ENCODE measurements at regions not wholly inside any gene's neighbourhood (a gene's known extent, or its start where the extent isn't known, plus 50 kb on each side); places are given as distances from the start of the nearest gene placed in this dataset.
"Not testable (repeated sequence)": the region's sequence is repeated elsewhere in the genome, so short reads cannot be mapped to it uniquely, and the experiment has no call there.

GRCh38 chr9:91011891-91012290 lies 210.3 kb downstream of the SYK start:
- Histone ChIP-seq H3K9me3 (ENCODE audit: control insufficient read depth, insufficient read depth, low read length) (peaks cover 1% of the 10 kb centered on the region), H3K4me3 (ENCODE audit: low read depth, low read length) (no peak overlapping the region), H3K36me3 (ENCODE audit: control insufficient read depth, insufficient read depth, low read length) (no peaks in the 10 kb centered on the region), H3K27me3 (ENCODE audit: control insufficient read depth, insufficient read depth, low read length) (no peaks in the 10 kb centered on the region), H3K27ac (ENCODE audit: low read depth, low read length) (no peak overlapping the region), H3K4me1 (ENCODE audit: control insufficient read depth, insufficient read depth, low read length) (no peaks in the 10 kb centered on the region)
- no CpG with 5 or more reads among the region's 3 CpGs for WGBS (ENCODE audit: insufficient coverage)
- DNase-seq (ENCODE audit: low read depth in 4 of 6, low spot score in 6 of 6): no peak

- H3K36me3 ChIP-seq (ENCODE audit: control insufficient read depth, insufficient read depth, low read length): no peaks in the 10 kb centered on the region
- H3K4me1 ChIP-seq (ENCODE audit: control insufficient read depth, insufficient read depth, low read length): no peaks in the 10 kb centered on the region
- H3K4me3 ChIP-seq (ENCODE audit: low read depth, low read length): no peak overlapping the region
- H3K9me3 ChIP-seq (ENCODE audit: control insufficient read depth, insufficient read depth, low read length): peaks cover 1% of the 10 kb centered on the region
- no peak overlapping the region for H3K27ac ChIP-seq (ENCODE audit: low read depth, low read length)
- WGBS (ENCODE audit: insufficient coverage): 77% methylated on average over 4 of the region's 6 CpGs
- no peaks in the 10 kb centered on the region for H3K27me3 ChIP-seq (ENCODE audit: control insufficient read depth, insufficient read depth, low read length)
- DNase-seq (ENCODE audit: low read depth in 4 of 6, low spot score in 6 of 6): no peak
Measured at GRCh38 chr9:91012933-91013841, 211.6 kb downstream of the SYK start.

- DNase-seq (ENCODE audit: low read depth in 4 of 6, low spot score in 6 of 6): no peak
- 84% methylated on average over 5 of the region's 6 CpGs for WGBS (ENCODE audit: insufficient coverage)
- Histone ChIP-seq H3K4me1 (ENCODE audit: control insufficient read depth, insufficient read depth, low read length) (no peaks in the 10 kb centered on the region), H3K27me3 (ENCODE audit: control insufficient read depth, insufficient read depth, low read length) (no peaks in the 10 kb centered on the region), H3K9me3 (ENCODE audit: control insufficient read depth, insufficient read depth, low read length) (peaks cover under 1% of the 10 kb centered on the region), H3K27ac (ENCODE audit: low read depth, low read length) (no peak overlapping the region), H3K36me3 (ENCODE audit: control insufficient read depth, insufficient read depth, low read length) (no peaks in the 10 kb centered on the region), H3K4me3 (ENCODE audit: low read depth, low read length) (no peak overlapping the region)
Measured at GRCh38 chr9:91017245-91017644, 215.6 kb downstream of the SYK start.

- H3K4me1 ChIP-seq (ENCODE audit: control insufficient read depth, insufficient read depth, low read length); H3K4me3 ChIP-seq (ENCODE audit: low read depth, low read length); DNase-seq (ENCODE audit: low read depth in 4 of 6, low spot score in 6 of 6); H3K27ac ChIP-seq (ENCODE audit: low read depth, low read length); H3K9me3 ChIP-seq (ENCODE audit: control insufficient read depth, insufficient read depth, low read length); H3K36me3 ChIP-seq (ENCODE audit: control insufficient read depth, insufficient read depth, low read length); H3K27me3 ChIP-seq (ENCODE audit: control insufficient read depth, insufficient read depth, low read length): not testable (repeated sequence)
- WGBS (ENCODE audit: insufficient coverage): no CpG with 5 or more reads among the region's 1 CpG
Measured at GRCh38 chr9:91019871-91020270, 218.3 kb downstream of the SYK start.

GRCh38 chr9:91021656-91022055 lies 220.0 kb downstream of the SYK start:
- not testable (repeated sequence) for H3K36me3 ChIP-seq (ENCODE audit: control insufficient read depth, insufficient read depth, low read length); H3K9me3 ChIP-seq (ENCODE audit: control insufficient read depth, insufficient read depth, low read length); H3K4me1 ChIP-seq (ENCODE audit: control insufficient read depth, insufficient read depth, low read length); H3K4me3 ChIP-seq (ENCODE audit: low read depth, low read length); DNase-seq (ENCODE audit: low read depth in 4 of 6, low spot score in 6 of 6); H3K27ac ChIP-seq (ENCODE audit: low read depth, low read length); H3K27me3 ChIP-seq (ENCODE audit: control insufficient read depth, insufficient read depth, low read length)

GRCh38 chr9:91023741-91024140 lies 222.1 kb downstream of the SYK start:
- H3K36me3 ChIP-seq (ENCODE audit: control insufficient read depth, insufficient read depth, low read length): no peaks in the 10 kb centered on the region
- H3K4me1 ChIP-seq (ENCODE audit: control insufficient read depth, insufficient read depth, low read length): no peaks in the 10 kb centered on the region
- no peaks in the 10 kb centered on the region for H3K9me3 ChIP-seq (ENCODE audit: control insufficient read depth, insufficient read depth, low read length)
- 85% methylated on average over 5 of the region's 5 CpGs for WGBS (ENCODE audit: insufficient coverage)
- DNase-seq (ENCODE audit: low read depth in 4 of 6, low spot score in 6 of 6): no peak
- H3K27ac ChIP-seq (ENCODE audit: low read depth, low read length): no peak overlapping the region
- H3K4me3 ChIP-seq (ENCODE audit: low read depth, low read length): no peak overlapping the region
- no peaks in the 10 kb centered on the region for H3K27me3 ChIP-seq (ENCODE audit: control insufficient read depth, insufficient read depth, low read length)

GRCh38 chr9:91024841-91025240 lies 223.2 kb downstream of the SYK start:
- H3K4me1 ChIP-seq (ENCODE audit: control insufficient read depth, insufficient read depth, low read length): no peaks in the 10 kb centered on the region
- WGBS (ENCODE audit: insufficient coverage): 83% methylated on average over 2 of the region's 4 CpGs
- no peak for DNase-seq (ENCODE audit: low read depth in 4 of 6, low spot score in 6 of 6)
- H3K4me3 ChIP-seq (ENCODE audit: low read depth, low read length): no peak overlapping the region
- no peaks in the 10 kb centered on the region for H3K9me3 ChIP-seq (ENCODE audit: control insufficient read depth, insufficient read depth, low read length)
- H3K36me3 ChIP-seq (ENCODE audit: control insufficient read depth, insufficient read depth, low read length): no peaks in the 10 kb centered on the region
- H3K27ac ChIP-seq (ENCODE audit: low read depth, low read length): no peak overlapping the region
- no peaks in the 10 kb centered on the region for H3K27me3 ChIP-seq (ENCODE audit: control insufficient read depth, insufficient read depth, low read length)

GRCh38 chr9:91025856-91026255 lies 224.2 kb downstream of the SYK start:
- Histone ChIP-seq H3K27me3 (ENCODE audit: control insufficient read depth, insufficient read depth, low read length) (no peaks in the 10 kb centered on the region), H3K36me3 (ENCODE audit: control insufficient read depth, insufficient read depth, low read length) (no peaks in the 10 kb centered on the region), H3K4me3 (ENCODE audit: low read depth, low read length) (no peak overlapping the region), H3K4me1 (ENCODE audit: control insufficient read depth, insufficient read depth, low read length) (no peaks in the 10 kb centered on the region), H3K27ac (ENCODE audit: low read depth, low read length) (no peak overlapping the region), H3K9me3 (ENCODE audit: control insufficient read depth, insufficient read depth, low read length) (no peaks in the 10 kb centered on the region)
- 89% methylated on average over 3 of the region's 4 CpGs for WGBS (ENCODE audit: insufficient coverage)
- DNase-seq (ENCODE audit: low read depth in 4 of 6, low spot score in 6 of 6): no peak

- no peaks in the 10 kb centered on the region for H3K9me3 ChIP-seq (ENCODE audit: control insufficient read depth, insufficient read depth, low read length)
- WGBS (ENCODE audit: insufficient coverage): 88% methylated on average over 8 of the region's 8 CpGs
- no peaks in the 10 kb centered on the region for H3K27me3 ChIP-seq (ENCODE audit: control insufficient read depth, insufficient read depth, low read length)
- H3K4me3 ChIP-seq (ENCODE audit: low read depth, low read length): no peak overlapping the region
- no peak for DNase-seq (ENCODE audit: low read depth in 4 of 6, low spot score in 6 of 6)
- no peaks in the 10 kb centered on the region for H3K36me3 ChIP-seq (ENCODE audit: control insufficient read depth, insufficient read depth, low read length)
- no peaks in the 10 kb centered on the region for H3K4me1 ChIP-seq (ENCODE audit: control insufficient read depth, insufficient read depth, low read length)
- H3K27ac ChIP-seq (ENCODE audit: low read depth, low read length): no peak overlapping the region
Measured at GRCh38 chr9:91026266-91026665, 224.6 kb downstream of the SYK start.

- H3K27me3 ChIP-seq (ENCODE audit: control insufficient read depth, insufficient read depth, low read length): no peaks in the 10 kb centered on the region
- H3K4me1 ChIP-seq (ENCODE audit: control insufficient read depth, insufficient read depth, low read length): no peaks in the 10 kb centered on the region
- H3K4me3 ChIP-seq (ENCODE audit: low read depth, low read length): no peak overlapping the region
- no peak for DNase-seq (ENCODE audit: low read depth in 4 of 6, low spot score in 6 of 6)
- no peak overlapping the region for H3K27ac ChIP-seq (ENCODE audit: low read depth, low read length)
- H3K36me3 ChIP-seq (ENCODE audit: control insufficient read depth, insufficient read depth, low read length): no peaks in the 10 kb centered on the region
- WGBS (ENCODE audit: insufficient coverage): 100% methylated on average over 3 of the region's 3 CpGs
- no peaks in the 10 kb centered on the region for H3K9me3 ChIP-seq (ENCODE audit: control insufficient read depth, insufficient read depth, low read length)
Measured at GRCh38 chr9:91027005-91027404, 225.4 kb downstream of the SYK start.

Data from spinal cord (tissue), 9 donors.